GM12865 (cell line): ENCODE measurements at regions not wholly inside any gene's neighbourhood (a gene's known extent, or its start where the extent isn't known, plus 50 kb on each side); places are given as distances from the start of the nearest gene placed in this dataset.
"Not testable (repeated sequence)": the region's sequence is repeated elsewhere in the genome, so short reads cannot be mapped to it uniquely, and the experiment has no call there.

Source experiments
- DNase-seq: peaks from one replicate; pipeline ENCODE4 v3.0.0; 2010; ENCODE audit warnings: low read depth
- H3K4me3 ChIP-seq: 2 replicates; pipeline ENCODE4 v1.5.1; 2011; ENCODE audit warnings: mild to moderate bottlenecking, low read depth, low read length, control low read depth
- TF ChIP-seq, protein P1 (sequence below): IDR thresholded peaks from 2 replicates; pipeline ENCODE4 v1.5.1; 2011; ENCODE audit warnings: low read length, control low read depth, low read depth, inconsistent platforms; ENCODE audit not compliant: insufficient read depth; ENCODE audit errors: missing control alignments

DNA sequence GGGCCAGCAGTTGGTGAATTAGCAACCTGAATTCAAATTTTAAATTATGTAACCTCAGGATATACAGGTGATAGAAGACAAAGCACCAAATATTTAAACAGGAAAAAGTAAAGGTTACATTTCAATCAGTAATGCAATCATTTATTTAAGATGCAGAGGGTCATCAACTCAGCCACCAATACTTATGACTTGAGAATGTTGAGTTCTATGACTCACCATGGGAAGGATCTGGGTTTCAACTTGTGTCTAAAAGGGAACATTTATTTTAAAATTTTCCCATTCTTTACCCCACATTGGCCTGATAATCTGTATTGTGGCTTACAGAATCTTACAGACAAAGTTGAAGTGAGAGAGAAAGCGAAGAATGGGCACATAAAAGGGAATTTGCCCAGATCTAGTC is 418.0 kb downstream of the NDFIP2 start:
- TF ChIP-seq, protein P1, sequence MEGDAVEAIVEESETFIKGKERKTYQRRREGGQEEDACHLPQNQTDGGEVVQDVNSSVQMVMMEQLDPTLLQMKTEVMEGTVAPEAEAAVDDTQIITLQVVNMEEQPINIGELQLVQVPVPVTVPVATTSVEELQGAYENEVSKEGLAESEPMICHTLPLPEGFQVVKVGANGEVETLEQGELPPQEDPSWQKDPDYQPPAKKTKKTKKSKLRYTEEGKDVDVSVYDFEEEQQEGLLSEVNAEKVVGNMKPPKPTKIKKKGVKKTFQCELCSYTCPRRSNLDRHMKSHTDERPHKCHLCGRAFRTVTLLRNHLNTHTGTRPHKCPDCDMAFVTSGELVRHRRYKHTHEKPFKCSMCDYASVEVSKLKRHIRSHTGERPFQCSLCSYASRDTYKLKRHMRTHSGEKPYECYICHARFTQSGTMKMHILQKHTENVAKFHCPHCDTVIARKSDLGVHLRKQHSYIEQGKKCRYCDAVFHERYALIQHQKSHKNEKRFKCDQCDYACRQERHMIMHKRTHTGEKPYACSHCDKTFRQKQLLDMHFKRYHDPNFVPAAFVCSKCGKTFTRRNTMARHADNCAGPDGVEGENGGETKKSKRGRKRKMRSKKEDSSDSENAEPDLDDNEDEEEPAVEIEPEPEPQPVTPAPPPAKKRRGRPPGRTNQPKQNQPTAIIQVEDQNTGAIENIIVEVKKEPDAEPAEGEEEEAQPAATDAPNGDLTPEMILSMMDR: no peak

DNA sequence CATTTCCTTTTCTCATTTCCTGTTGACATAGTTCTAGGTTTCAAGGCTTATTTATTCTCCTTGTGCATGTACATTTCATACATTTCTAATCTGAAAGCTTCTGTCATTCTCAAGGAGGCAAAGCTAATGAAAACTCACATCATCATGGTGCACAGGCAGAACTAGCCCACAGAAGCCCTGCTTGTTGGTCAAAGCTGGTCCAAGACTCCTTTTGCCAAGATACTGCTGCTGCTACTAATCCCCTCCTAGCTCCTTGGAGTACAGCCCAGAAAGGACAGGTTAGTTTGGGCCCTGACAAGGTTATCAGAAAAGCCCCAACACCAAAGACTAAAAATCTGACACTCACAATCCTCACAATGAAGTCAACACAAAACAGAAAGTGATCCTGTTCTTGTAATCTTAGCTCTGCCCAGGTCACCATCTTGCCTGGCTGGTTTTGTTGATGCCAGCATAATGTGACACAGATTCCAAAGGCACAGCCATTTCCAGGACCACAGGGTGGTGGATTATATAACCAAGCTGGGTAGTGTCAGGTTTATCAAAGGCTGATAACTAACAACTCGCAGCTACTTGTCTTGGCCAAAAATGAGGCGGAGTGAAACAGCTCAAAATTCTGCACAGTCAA is 417.4 kb downstream of the NDFIP2 start:
- TF ChIP-seq, protein P1: no peak
- H3K4me3 ChIP-seq: no peak overlapping the region
- DNase-seq: no peak

More for the DNA sequence above, 418.0 kb downstream of the NDFIP2 start:
- no peak overlapping the region for H3K4me3 ChIP-seq
- no peak for DNase-seq

DNA sequence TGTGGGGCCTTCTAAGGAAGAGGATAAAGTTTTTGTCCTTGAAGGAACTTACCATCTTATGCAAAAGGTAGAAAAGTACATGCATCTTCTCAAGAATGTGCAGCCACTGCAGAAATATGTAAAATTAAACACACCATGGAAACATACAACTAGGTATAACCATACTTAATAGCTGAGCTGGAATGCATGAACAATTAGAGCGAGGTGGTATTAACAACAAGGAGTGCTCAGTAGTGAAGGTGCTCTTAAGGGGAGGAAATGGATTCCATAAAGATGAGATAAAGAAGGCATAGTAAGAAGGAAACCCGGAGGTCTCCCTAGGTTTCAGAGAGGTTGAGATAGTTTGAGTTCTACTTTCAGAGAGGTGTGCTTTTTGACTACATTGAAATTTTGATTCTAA is 415.9 kb downstream of the NDFIP2 start:
- no peak for DNase-seq
- TF ChIP-seq, protein P1: no peak
- no peak overlapping the region for H3K4me3 ChIP-seq

DNA sequence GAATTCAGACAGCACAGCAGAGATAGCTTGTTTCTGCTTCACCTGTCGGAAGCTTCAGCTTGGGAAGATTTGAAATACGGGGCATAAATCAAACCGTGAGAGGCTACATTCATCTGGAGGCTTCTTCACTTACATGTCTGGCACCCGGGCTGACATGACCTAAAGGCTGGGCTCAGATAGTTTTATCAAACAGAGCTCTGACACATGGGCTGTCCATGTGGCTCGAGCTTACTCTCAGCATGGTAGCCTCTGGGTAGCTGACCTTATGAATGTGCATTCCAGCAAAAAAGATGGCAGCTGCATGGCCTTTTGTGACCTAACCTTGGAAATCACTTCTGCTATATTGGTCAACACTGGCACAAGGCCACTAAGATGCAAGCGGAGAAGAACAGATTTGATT is 414.5 kb downstream of the NDFIP2 start:
- H3K4me3 ChIP-seq: no peak overlapping the region
- TF ChIP-seq, protein P1: no peak
- no peak for DNase-seq

DNA sequence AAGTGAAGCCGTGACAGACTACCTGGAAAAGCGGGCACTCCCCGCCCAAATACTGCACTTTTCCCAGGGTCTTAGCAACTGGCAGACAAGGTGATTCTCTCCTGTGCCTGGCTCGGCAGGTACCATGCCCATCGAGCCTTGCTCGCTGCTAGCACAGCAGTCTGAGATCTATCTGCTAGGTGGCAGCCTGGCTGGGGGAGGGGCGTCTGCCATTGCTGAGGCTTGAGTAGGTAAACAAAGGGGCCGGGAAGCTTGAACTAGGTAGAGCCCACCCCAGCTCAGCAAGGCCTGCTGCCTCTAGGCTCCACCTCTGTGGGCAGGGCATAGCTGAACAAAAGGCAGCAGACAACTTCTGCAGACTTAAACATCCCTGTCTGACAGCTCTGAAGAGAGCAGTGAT is 406.3 kb downstream of the NDFIP2 start:
- not testable (repeated sequence) for DNase-seq, H3K4me3 ChIP-seq

- DNase-seq: no peak
These were observed 405.6 kb downstream of the NDFIP2 start for GRCh38 chr13:79886601-79887000.

DNA sequence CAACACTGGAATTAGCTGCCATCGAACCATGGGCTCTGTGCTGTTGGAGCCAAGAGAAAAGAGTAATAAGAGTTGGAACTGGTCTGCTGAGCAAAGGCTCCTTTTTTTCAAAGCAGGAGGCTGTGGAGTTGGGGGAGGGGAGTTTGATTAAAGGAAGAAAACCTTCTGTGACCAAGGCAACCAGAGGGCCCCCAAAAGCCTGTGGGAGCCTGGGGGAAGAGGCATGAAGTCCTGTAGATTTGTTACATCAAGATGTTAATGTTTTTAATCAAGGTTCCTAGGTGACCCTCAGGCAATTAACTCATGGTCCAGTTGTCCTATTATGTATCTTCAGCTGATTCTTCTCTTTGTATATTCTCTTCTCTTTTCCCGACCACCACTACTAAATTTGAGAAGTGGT is 403.9 kb downstream of the NDFIP2 start:
- DNase-seq: no peak
- H3K4me3 ChIP-seq: no peak overlapping the region
- TF ChIP-seq, protein P1: no peak

More at GRCh38 chr13:79886601-79887000, 405.6 kb downstream of the NDFIP2 start:
- TF ChIP-seq, protein P1: no peak
- H3K4me3 ChIP-seq: no peak overlapping the region
